ENCODE measurements at regions not wholly inside any gene's neighbourhood (a gene's known extent, or its start where the extent isn't known, plus 50 kb on each side); places are given as distances from the start of the nearest gene placed in this dataset.

GRCh38 chr3:139746481-139746880 is 68.7 kb upstream of the NMNAT3 start:
- Histone ChIP-seq H3K4me1 (no peaks in the 10 kb centered on the region), H3K27me3 (no peaks in the 10 kb centered on the region), H3K36me3 (no peaks in the 10 kb centered on the region), H3K27ac (no peak overlapping the region), H3K4me3 (no peak overlapping the region), H3K9me3 (peaks cover 0 to 24% (median 5%) of the 10 kb centered on the region in 4 donors)
- DNase-seq (ENCODE audit: low spot score in 2 of 2): no peak
- TF ChIP-seq POLR2A (IDR thresholded peaks at IDR 0.05) (no peak), EP300 (IDR thresholded peaks at IDR 0.05) (no peak), CTCF (IDR thresholded peaks at IDR 0.05) (no peak)

- WGBS, 2 donors: 48 to 59% methylated on average over 4 of the region's 4 CpGs
- TF ChIP-seq EP300 (IDR thresholded peaks at IDR 0.05) (no peak), CTCF (IDR thresholded peaks at IDR 0.05) (no peak), POLR2A (IDR thresholded peaks at IDR 0.05) (no peak)
Observed at GRCh38 chr3:139745831-139746230, 68.1 kb upstream of the NMNAT3 start.

GRCh38 chr3:139738697-139739096 is 60.9 kb upstream of the NMNAT3 start:
- H3K4me3 ChIP-seq: no peak overlapping the region
- no peaks in the 10 kb centered on the region for H3K9me3 ChIP-seq
- H3K4me1 ChIP-seq: no peaks in the 10 kb centered on the region
- DNase-seq (ENCODE audit: low spot score in 2 of 2): no peak
- H3K27ac ChIP-seq: no peak overlapping the region
- TF ChIP-seq POLR2A (IDR thresholded peaks at IDR 0.05) (no peak), EP300 (IDR thresholded peaks at IDR 0.05) (no peak), CTCF (IDR thresholded peaks at IDR 0.05) (no peak)
- no peaks in the 10 kb centered on the region for H3K36me3 ChIP-seq
- 82 to 87% methylated on average over 3 of the region's 3 CpGs for WGBS, 2 donors
- no peaks in the 10 kb centered on the region for H3K27me3 ChIP-seq

More at GRCh38 chr3:139745831-139746230, 68.1 kb upstream of the NMNAT3 start:
- H3K4me3 ChIP-seq: no peak overlapping the region
- H3K27ac ChIP-seq: no peak overlapping the region
- no peaks in the 10 kb centered on the region for H3K4me1 ChIP-seq
- DNase-seq (ENCODE audit: low spot score in 2 of 2): no peak
- H3K9me3 ChIP-seq: peaks cover 0 to 20% (median 5%) of the 10 kb centered on the region in 4 donors
- no peaks in the 10 kb centered on the region for H3K36me3 ChIP-seq
- no peaks in the 10 kb centered on the region for H3K27me3 ChIP-seq

GRCh38 chr3:139737682-139738361 is 60.0 kb upstream of the NMNAT3 start:
- Histone ChIP-seq H3K4me3 (no peak overlapping the region), H3K27ac (no peak overlapping the region), H3K27me3 (no peaks in the 10 kb centered on the region), H3K4me1 (no peaks in the 10 kb centered on the region), H3K36me3 (no peaks in the 10 kb centered on the region), H3K9me3 (no peaks in the 10 kb centered on the region)
- DNase-seq (ENCODE audit: low spot score in 2 of 2): no peak
- WGBS, 2 donors: 83 to 84% methylated on average over 7 of the region's 7 CpGs
- no peak for TF ChIP-seq CTCF (IDR thresholded peaks at IDR 0.05)
- no peak for TF ChIP-seq POLR2A (IDR thresholded peaks at IDR 0.05)
- TF ChIP-seq EP300 (IDR thresholded peaks at IDR 0.05): no peak

- no peaks in the 10 kb centered on the region for H3K9me3 ChIP-seq
- 78 to 83% methylated on average over 6 of the region's 6 CpGs for WGBS, 2 donors
- no peaks in the 10 kb centered on the region for H3K27me3 ChIP-seq
- H3K4me3 ChIP-seq: no peak overlapping the region
- H3K27ac ChIP-seq: no peak overlapping the region
- no peaks in the 10 kb centered on the region for H3K36me3 ChIP-seq
- DNase-seq (ENCODE audit: low spot score in 2 of 2): no peak
- no peak for TF ChIP-seq EP300 (IDR thresholded peaks at IDR 0.05)
- no peak for TF ChIP-seq POLR2A (IDR thresholded peaks at IDR 0.05)
- TF ChIP-seq CTCF (IDR thresholded peaks at IDR 0.05): no peak
- H3K4me1 ChIP-seq: no peaks in the 10 kb centered on the region
Observed at GRCh38 chr3:139735191-139735590, 57.4 kb upstream of the NMNAT3 start.

Data from tibial nerve (tissue), 4 donors.